Immature natural killer cell (primary cell): ENCODE measurements at regions not wholly inside any gene's neighbourhood (a gene's known extent, or its start where the extent isn't known, plus 50 kb on each side); places are given as distances from the start of the nearest gene placed in this dataset.

Experiments
- DNase-seq, 3 donors: peaks; one replicate each; pipeline ENCODE4 v3.0.0; 2022; ENCODE audit warnings: mixed read lengths in 1 of 3
- H3K27ac Mint-ChIP-seq, 6 donors: one replicate each; pipeline ENCODE4 v1.8.0; 2020; ENCODE audit warnings: mixed read lengths in 6 of 6, mild to moderate bottlenecking in 5 of 6, inconsistent platforms in 4 of 6, moderate library complexity in 3 of 6
- H3K27me3 Mint-ChIP-seq, 3 donors: one replicate each; pipeline ENCODE4 v1.8.0; 2020 to 2021; ENCODE audit warnings: low read depth in 3 of 3, mild to moderate bottlenecking in 3 of 3, mixed read lengths in 3 of 3, moderate library complexity in 3 of 3, inconsistent platforms in 1 of 3
- H3K36me3 Mint-ChIP-seq, 3 donors: one replicate each; pipeline ENCODE4 v1.8.0; 2020; ENCODE audit warnings: mixed read lengths in 3 of 3, inconsistent platforms in 2 of 3, mild to moderate bottlenecking in 2 of 3
- H3K4me1 Mint-ChIP-seq, 2 donors: one replicate each; pipeline ENCODE4 v1.8.0; 2020; ENCODE audit warnings: inconsistent platforms in 2 of 2, mild to moderate bottlenecking in 2 of 2, mixed read lengths in 2 of 2, moderate library complexity in 1 of 2
- H3K4me3 Mint-ChIP-seq, 5 donors: one replicate each; pipeline ENCODE4 v1.8.0; 2020; ENCODE audit warnings: mild to moderate bottlenecking in 5 of 5, mixed read lengths in 5 of 5, inconsistent platforms in 3 of 5, moderate library complexity in 3 of 5
- H3K9me3 Mint-ChIP-seq, 6 donors: one replicate each; pipeline ENCODE4 v1.8.0; 2020; ENCODE audit warnings: mild to moderate bottlenecking in 6 of 6, mixed read lengths in 6 of 6, inconsistent platforms in 4 of 6, moderate library complexity in 3 of 6

DNA sequence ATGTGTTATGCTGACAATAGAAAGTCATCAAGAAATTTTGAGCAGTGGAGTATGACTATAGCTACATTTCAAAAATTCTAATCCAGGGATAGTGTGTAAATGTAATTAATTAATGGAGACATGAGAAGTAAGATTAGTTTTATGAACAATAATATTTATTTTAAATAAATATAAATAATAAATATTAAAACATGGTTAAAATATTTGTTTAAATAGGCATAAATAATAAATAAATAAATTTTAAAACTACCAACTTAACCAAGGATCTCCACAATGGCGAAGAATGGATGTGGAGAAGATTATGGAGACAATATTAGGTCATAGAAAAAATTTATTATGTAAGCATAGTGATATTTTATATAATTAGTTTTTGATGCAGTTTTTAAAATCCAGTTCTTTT, 588.2 kb upstream of the NOVA1 start:
- DNase-seq: no peak
- Mint-ChIP-seq H3K27ac (no peak overlapping the region), H3K9me3 (peaks cover 0 to 45% (median 15%) of the 10 kb centered on the region in 6 donors), H3K4me1 (no peaks in the 10 kb centered on the region), H3K4me3 (no peak overlapping the region), H3K27me3 (no peaks in the 10 kb centered on the region), H3K36me3 (no peaks in the 10 kb centered on the region)

DNA sequence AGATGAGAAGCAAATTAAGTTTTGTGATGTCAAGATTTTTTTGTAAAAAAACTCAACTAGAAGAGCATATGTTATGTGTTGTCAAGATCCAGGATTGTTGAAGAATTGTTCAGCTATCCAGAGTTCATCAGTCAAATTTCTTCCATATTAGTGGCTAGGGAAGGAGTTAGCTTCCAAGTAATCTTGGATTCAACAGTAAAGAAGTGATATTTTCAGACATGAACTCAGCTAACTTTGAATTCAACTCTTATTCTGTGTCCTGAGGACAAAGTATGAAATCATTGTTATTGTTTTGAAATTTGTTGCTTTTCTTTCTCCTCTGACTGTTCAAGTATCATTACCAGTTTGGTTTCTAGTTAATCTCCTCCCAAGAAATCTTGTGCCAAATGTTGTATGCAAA, 589.3 kb upstream of the NOVA1 start:
- Mint-ChIP-seq H3K9me3 (peaks cover 0 to 37% (median 13%) of the 10 kb centered on the region in 6 donors), H3K27me3 (no peaks in the 10 kb centered on the region), H3K27ac (no peak overlapping the region), H3K36me3 (no peaks in the 10 kb centered on the region), H3K4me1 (no peaks in the 10 kb centered on the region), H3K4me3 (no peak overlapping the region)
- no peak for DNase-seq

- peaks cover 0 to 32% (median 12%) of the 10 kb centered on the region in 6 donors for H3K9me3 Mint-ChIP-seq
- no peak for DNase-seq
- no peaks in the 10 kb centered on the region for H3K27me3 Mint-ChIP-seq
- no peak overlapping the region for H3K27ac Mint-ChIP-seq
- no peaks in the 10 kb centered on the region for H3K36me3 Mint-ChIP-seq
- no peaks in the 10 kb centered on the region for H3K4me1 Mint-ChIP-seq
- H3K4me3 Mint-ChIP-seq: no peak overlapping the region
Observed at GRCh38 chr14:27190296-27190695, 592.5 kb upstream of the NOVA1 start.

DNA sequence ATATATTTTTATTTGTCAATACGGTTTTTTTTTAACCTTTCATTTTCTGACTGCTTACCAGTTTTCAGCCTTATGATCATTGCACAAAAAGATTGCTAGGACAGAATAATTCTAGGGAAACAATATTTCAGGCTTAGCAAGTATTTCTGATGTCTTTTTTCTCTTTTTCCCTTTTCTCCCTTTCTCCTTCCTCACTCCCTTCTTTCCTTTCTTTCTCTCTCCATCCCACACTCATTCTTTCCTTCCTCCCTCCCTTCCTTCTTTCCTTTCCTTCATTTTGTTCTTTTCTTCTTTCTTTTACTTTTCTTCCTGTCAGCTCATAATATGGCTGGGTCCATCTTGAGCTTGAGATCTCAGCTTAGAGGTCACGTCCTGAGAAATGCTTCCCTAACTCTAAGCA, 601.4 kb upstream of the NOVA1 start:
- Mint-ChIP-seq H3K27me3 (no peaks in the 10 kb centered on the region), H3K4me1 (no peaks in the 10 kb centered on the region), H3K4me3 (no peak overlapping the region), H3K27ac (no peak overlapping the region), H3K9me3 (peaks cover 3 to 30% (median 9%) of the 10 kb centered on the region in 6 donors), H3K36me3 (peaks cover 0 to 5% (median 0%) of the 10 kb centered on the region in 3 donors)
- DNase-seq: no peak

DNA sequence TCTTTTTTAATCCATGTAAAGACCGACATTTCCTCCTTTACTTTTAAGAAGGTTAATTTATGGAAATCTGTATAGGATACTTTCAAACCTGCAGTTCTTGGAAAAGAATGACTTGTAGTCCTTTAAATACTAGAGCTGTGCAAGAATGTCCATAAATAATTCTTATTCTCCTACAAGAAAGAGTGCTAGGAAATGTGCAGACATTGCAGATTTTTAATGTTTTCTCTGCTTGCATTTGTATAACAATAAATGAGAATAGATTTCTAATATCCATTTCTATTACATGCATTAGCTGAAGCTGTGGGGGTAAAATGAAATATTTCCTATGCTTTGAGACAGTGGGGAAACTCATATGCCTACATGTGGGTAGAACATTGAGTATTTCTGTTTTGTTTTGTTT, 607.2 kb upstream of the NOVA1 start:
- H3K27ac Mint-ChIP-seq: no peak overlapping the region
- H3K27me3 Mint-ChIP-seq: no peaks in the 10 kb centered on the region
- no peak for DNase-seq
- H3K4me3 Mint-ChIP-seq: no peak overlapping the region
- peaks cover 3 to 36% (median 13%) of the 10 kb centered on the region in 6 donors for H3K9me3 Mint-ChIP-seq
- H3K36me3 Mint-ChIP-seq: no peaks in the 10 kb centered on the region
- H3K4me1 Mint-ChIP-seq: no peaks in the 10 kb centered on the region

DNA sequence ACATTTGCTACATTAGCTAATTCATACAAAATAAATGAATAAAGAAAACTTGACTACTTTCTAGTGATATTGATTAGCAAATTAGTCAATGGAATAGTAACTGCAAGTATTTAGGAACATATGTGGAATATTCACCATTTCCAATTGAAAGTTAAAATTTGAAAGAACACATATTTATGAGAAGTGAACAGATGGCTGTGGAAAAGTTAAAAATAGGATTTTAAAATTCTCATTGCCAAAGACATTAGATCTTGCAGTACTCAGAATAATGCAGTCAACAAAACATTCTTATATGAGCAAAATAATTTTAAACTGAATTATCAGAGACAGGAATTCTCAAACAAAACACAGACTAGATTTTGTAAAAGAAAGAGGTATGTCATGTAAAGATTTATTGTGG, 613.9 kb upstream of the NOVA1 start:
- H3K4me3 Mint-ChIP-seq: no peak overlapping the region

GRCh38 chr14:27222671-27223070, 624.8 kb upstream of the NOVA1 start:
- DNase-seq: no peak
- Mint-ChIP-seq H3K4me1 (no peaks in the 10 kb centered on the region), H3K4me3 (no peak overlapping the region), H3K36me3 (peaks cover 0 to 4% (median 0%) of the 10 kb centered on the region in 3 donors), H3K27me3 (peaks cover 0 to 4% (median 0%) of the 10 kb centered on the region in 3 donors), H3K9me3 (peaks cover 20 to 61% (median 41%) of the 10 kb centered on the region in 6 donors), H3K27ac (no peak overlapping the region)

More for the DNA sequence above, 613.9 kb upstream of the NOVA1 start:
- H3K9me3 Mint-ChIP-seq: peaks cover 15 to 60% (median 22%) of the 10 kb centered on the region in 6 donors
- no peak overlapping the region for H3K27ac Mint-ChIP-seq
- H3K36me3 Mint-ChIP-seq: no peaks in the 10 kb centered on the region
- DNase-seq: no peak
- H3K27me3 Mint-ChIP-seq: no peaks in the 10 kb centered on the region
- H3K4me1 Mint-ChIP-seq: no peaks in the 10 kb centered on the region

DNA sequence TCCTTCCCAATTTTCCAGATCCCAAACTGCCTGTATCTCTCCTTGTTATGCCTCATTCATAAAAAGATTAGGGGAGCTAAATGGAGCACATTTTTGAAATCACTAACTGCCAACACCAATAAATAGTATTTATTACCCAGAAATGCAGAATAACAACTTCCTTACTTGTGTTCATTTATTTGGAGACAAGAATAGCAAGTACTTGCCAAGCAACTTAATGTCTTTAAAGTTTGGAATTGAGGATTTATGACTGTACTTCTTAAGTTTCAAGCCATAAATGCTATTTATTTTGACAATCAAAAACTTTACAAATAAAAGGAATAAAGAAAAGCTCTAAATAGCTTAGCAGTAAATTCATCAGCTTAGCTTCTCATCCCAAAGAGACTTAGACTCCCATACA, 626.1 kb upstream of the NOVA1 start:
- Mint-ChIP-seq H3K36me3 (peaks cover 0 to 4% (median 0%) of the 10 kb centered on the region in 3 donors), H3K9me3 (peaks cover 17 to 58% (median 39%) of the 10 kb centered on the region in 6 donors), H3K27ac (no peak overlapping the region), H3K27me3 (peaks cover 0 to 1% (median 0%) of the 10 kb centered on the region in 3 donors), H3K4me1 (no peaks in the 10 kb centered on the region), H3K4me3 (no peak overlapping the region)
- no peak for DNase-seq

DNA sequence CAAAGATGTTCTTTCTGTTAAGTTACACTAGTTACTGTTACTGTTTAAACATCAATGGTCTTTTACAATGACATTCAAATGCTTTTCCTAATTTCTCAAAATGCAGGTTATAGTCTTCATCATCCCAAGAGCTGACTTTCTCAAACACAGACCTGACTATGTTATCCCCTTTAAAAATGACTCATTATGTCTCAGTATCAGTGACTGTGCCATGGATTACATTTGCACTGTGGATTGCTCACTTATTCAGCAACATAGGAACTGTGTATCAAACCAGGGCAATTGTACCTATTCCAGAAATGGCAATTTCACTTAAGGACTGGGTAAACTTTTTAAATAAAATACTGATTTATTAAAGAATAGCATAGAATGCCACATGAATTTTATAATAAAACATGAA, 630.2 kb upstream of the NOVA1 start:
- peaks cover 0 to 1% (median 0%) of the 10 kb centered on the region in 3 donors for H3K27me3 Mint-ChIP-seq
- H3K27ac Mint-ChIP-seq: no peak overlapping the region
- H3K4me1 Mint-ChIP-seq: no peaks in the 10 kb centered on the region
- DNase-seq: no peak
- H3K36me3 Mint-ChIP-seq: no peaks in the 10 kb centered on the region
- H3K4me3 Mint-ChIP-seq: no peak overlapping the region
- peaks cover 7 to 44% (median 25%) of the 10 kb centered on the region in 6 donors for H3K9me3 Mint-ChIP-seq

DNA sequence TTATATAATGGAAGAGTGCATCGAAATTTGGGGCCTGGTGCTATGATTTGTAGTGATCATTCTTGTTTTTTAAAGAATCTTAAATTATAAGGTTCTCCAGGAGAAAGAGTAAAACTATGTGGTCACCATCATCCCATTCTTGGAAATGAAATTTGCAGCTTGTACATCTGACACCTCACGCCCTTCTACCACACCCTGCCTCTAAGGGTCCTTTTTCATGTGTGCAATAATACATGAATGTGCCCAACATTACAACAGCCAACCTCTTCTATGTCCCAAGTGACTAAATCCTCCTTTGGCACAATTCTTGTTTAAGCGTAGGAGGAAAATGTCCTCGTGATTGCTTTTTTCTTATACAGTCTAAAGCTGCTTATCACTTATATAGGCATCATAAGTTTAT, 636.5 kb upstream of the NOVA1 start:
- Mint-ChIP-seq H3K36me3 (no peaks in the 10 kb centered on the region), H3K9me3 (peaks cover 13 to 49% (median 22%) of the 10 kb centered on the region in 6 donors), H3K4me3 (no peak overlapping the region), H3K4me1 (no peaks in the 10 kb centered on the region), H3K27me3 (no peaks in the 10 kb centered on the region), H3K27ac (no peak overlapping the region)
- DNase-seq: no peak

DNA sequence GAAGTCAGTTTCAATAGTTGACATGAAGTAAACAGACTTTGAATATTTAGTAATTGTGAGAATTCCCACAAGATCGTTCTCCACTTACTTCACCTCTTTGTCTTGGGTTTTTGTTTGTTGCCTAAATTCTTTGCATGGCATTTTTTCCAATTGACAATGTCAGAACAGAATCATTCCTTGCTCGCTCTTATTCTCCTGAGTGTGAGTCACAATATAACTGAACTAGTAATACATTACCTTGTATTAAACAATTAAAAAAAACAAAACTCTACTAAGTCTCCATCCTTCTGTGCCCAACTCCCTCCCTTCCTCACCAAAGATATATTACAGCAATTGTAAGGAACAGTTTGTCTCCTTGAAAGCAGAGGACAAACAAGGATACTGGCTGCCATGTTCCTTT, 638.8 kb upstream of the NOVA1 start:
- no peaks in the 10 kb centered on the region for H3K27me3 Mint-ChIP-seq
- peaks cover 9 to 50% (median 18%) of the 10 kb centered on the region in 6 donors for H3K9me3 Mint-ChIP-seq
- H3K4me3 Mint-ChIP-seq: no peak overlapping the region
- H3K36me3 Mint-ChIP-seq: no peaks in the 10 kb centered on the region
- H3K27ac Mint-ChIP-seq: no peak overlapping the region
- no peaks in the 10 kb centered on the region for H3K4me1 Mint-ChIP-seq
- DNase-seq: no peak

GRCh38 chr14:27242874-27243273, 645.0 kb upstream of the NOVA1 start:
- H3K4me1 Mint-ChIP-seq: no peaks in the 10 kb centered on the region
- peaks cover 9 to 52% (median 24%) of the 10 kb centered on the region in 6 donors for H3K9me3 Mint-ChIP-seq
- no peaks in the 10 kb centered on the region for H3K27me3 Mint-ChIP-seq
- H3K36me3 Mint-ChIP-seq: no peaks in the 10 kb centered on the region
- no peak overlapping the region for H3K27ac Mint-ChIP-seq
- no peak for DNase-seq
- H3K4me3 Mint-ChIP-seq: no peak overlapping the region

- no peaks in the 10 kb centered on the region for H3K4me1 Mint-ChIP-seq
- no peak for DNase-seq
- H3K36me3 Mint-ChIP-seq: no peaks in the 10 kb centered on the region
- H3K9me3 Mint-ChIP-seq: peaks cover 7 to 56% (median 25%) of the 10 kb centered on the region in 6 donors
- no peak overlapping the region for H3K4me3 Mint-ChIP-seq
- H3K27me3 Mint-ChIP-seq: peaks cover 0 to 2% (median 0%) of the 10 kb centered on the region in 3 donors
- no peak overlapping the region for H3K27ac Mint-ChIP-seq
Observed at GRCh38 chr14:27243365-27243764, 645.5 kb upstream of the NOVA1 start.

- H3K36me3 Mint-ChIP-seq: no peaks in the 10 kb centered on the region
- H3K27ac Mint-ChIP-seq: no peak overlapping the region
- H3K27me3 Mint-ChIP-seq: peaks cover 0 to 2% (median 0%) of the 10 kb centered on the region in 3 donors
- no peak overlapping the region for H3K4me3 Mint-ChIP-seq
- no peaks in the 10 kb centered on the region for H3K4me1 Mint-ChIP-seq
- peaks cover 0 to 67% (median 31%) of the 10 kb centered on the region in 6 donors for H3K9me3 Mint-ChIP-seq
- no peak for DNase-seq
Observed at GRCh38 chr14:27245947-27246346, 648.1 kb upstream of the NOVA1 start.

GRCh38 chr14:27253966-27254365, 656.1 kb upstream of the NOVA1 start:
- Mint-ChIP-seq H3K9me3 (peaks cover 3 to 59% (median 13%) of the 10 kb centered on the region in 6 donors), H3K27me3 (no peaks in the 10 kb centered on the region), H3K27ac (no peak overlapping the region), H3K36me3 (no peaks in the 10 kb centered on the region), H3K4me3 (no peak overlapping the region), H3K4me1 (no peaks in the 10 kb centered on the region)
- DNase-seq: no peak
